AG04450 (cell line): ENCODE measurements at regions not wholly inside any gene's neighbourhood (a gene's known extent, or its start where the extent isn't known, plus 50 kb on each side); places are given as distances from the start of the nearest gene placed in this dataset.

ENCODE experiments used
- CTCF ChIA-PET: fragments of 300-600, 350-600 bp; formaldehyde crosslinking; extraction: SDS; loops from one replicate; lab custom pipeline; 2022; ENCODE audit warnings: antibody characterized with exemption, inconsistent platforms; lab: Charles Lee
- POLR2A ChIA-PET: fragments of 350-600 bp; formaldehyde crosslinking; extraction: SDS; loops from one replicate; lab custom pipeline; 2021; ENCODE audit warnings: antibody characterized with exemption, inconsistent platforms; lab: Yijun Ruan, JAX
- DNase-seq: peaks from one replicate; pipeline ENCODE4 v3.0.0-alpha.2; 2011; ENCODE audit warnings: low read depth, low spot score
- H3K27ac ChIP-seq: one replicate; pipeline ENCODE4 v1.5.1; 2012; ENCODE audit warnings: low read depth, low read length, control low read depth
- H3K27me3 ChIP-seq: one replicate; pipeline ENCODE4 v1.6.0; 2012; ENCODE audit warnings: low read length; ENCODE audit not compliant: control insufficient read depth, insufficient read depth
- H3K4me3 ChIP-seq: 2 replicates; pipeline ENCODE4 v1.5.1; 2011; ENCODE audit warnings: mild to moderate bottlenecking, low read depth, low read length, control low read depth
- H3K9me3 ChIP-seq: 2 replicates; pipeline ENCODE4 v1.5.1; 2012; ENCODE audit warnings: low read length; ENCODE audit not compliant: control insufficient read depth, insufficient read depth
- CTCF ChIP-seq: IDR thresholded peaks from 2 replicates; pipeline ENCODE4 v1.5.1; 2011; ENCODE audit warnings: low read depth, low read length, control low read depth, inconsistent platforms

GRCh38 chr10:71137701-71138100 lies 74.7 kb upstream of the UNC5B start:
- Histone ChIP-seq H3K27me3 (peaks cover 18% of the 10 kb centered on the region), H3K4me3 (no peak overlapping the region), H3K9me3 (no peaks in the 10 kb centered on the region; the same call in 1 of the 2 replicates), H3K27ac (no peak overlapping the region)
- CTCF ChIA-PET, result no interaction called here
- DNase-seq, result no peak
- no peak for TF ChIP-seq CTCF
- POLR2A ChIA-PET, result no interaction called here

DNA sequence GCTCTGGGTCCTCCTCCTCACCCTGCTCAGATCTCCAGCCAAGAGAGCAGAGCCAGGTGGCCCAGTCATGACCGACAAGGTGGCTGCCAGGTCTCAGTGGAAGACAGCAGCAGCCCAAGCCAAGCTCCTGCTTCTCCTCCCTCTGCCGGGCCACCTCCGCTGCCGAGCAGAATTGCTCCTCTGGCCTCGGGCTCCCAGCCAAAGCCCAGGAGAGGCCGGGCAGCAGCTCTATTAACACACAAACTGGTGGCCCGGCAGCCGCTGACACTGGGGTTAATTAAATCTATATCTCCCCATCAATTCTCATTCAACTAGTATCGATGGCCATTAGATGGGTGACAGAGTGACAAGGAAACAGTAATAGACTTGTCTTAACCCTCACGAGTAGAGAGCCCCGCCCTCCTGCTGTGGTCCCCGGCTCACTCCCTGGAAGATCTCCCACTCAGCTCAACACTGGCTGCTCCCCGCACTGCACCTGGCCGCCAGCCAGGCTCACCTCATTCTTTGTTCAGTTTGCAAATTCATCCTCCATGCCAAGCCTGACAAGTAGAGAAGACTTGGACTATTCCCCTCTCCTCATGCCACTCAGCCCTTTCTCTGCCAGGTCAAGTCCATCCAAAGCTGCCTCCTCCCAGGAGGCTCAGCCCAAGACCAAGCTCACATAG lies 74.1 kb upstream of the UNC5B start:
- no peak for DNase-seq
- no peak overlapping the region for H3K27ac ChIP-seq
- CTCF ChIA-PET, result no interaction called here
- H3K9me3 ChIP-seq, result no peaks in the 10 kb centered on the region; the same call in 1 of the 2 replicates
- TF ChIP-seq CTCF, result no peak
- H3K4me3 ChIP-seq, result no peak overlapping the region
- H3K27me3 ChIP-seq, result peaks cover 20% of the 10 kb centered on the region
- POLR2A ChIA-PET, result no interaction called here

DNA sequence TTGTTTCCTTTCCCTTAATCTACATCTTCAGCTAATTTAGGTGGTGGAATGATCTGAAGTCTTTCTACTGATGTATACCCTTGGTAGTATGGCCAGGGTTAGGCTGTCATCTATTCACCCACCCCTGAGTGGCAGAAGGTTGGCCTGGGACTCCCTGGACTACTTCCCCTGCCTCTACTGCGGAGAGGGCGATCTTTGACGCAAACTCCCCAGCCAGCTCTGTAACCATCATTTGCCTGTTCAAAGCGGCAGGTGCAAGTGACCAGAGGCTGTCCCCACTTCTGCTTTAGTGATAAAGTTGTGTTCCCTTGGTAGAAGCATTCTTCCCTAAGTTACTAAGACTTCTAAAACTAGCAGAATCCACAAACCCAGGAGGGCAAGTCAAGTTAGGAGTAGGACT lies 70.8 kb upstream of the UNC5B start:
- POLR2A ChIA-PET, result no interaction called here
- Histone ChIP-seq H3K27me3 (peaks cover 27% of the 10 kb centered on the region), H3K4me3 (no peak overlapping the region), H3K27ac (no peak overlapping the region), H3K9me3 (no peaks in the 10 kb centered on the region; the same call in 1 of the 2 replicates)
- TF ChIP-seq CTCF, result no peak
- DNase-seq, result no peak
- CTCF ChIA-PET, result interaction anchor here (0.5 kb wide), 1 partner anchor 26 kb away, joined by 3 read pairs; no protein-coding TSS in a partner anchor

GRCh38 chr10:71143170-71143569 lies 69.2 kb upstream of the UNC5B start:
- peaks cover 21% of the 10 kb centered on the region for H3K27me3 ChIP-seq
- H3K9me3 ChIP-seq, result no peaks in the 10 kb centered on the region; the same call in 1 of the 2 replicates
- ChIA-PET POLR2A (no interaction called here), CTCF (no interaction called here)
- no peak for DNase-seq
- TF ChIP-seq CTCF, result no peak
- no peak overlapping the region for H3K4me3 ChIP-seq
- H3K27ac ChIP-seq, result no peak overlapping the region

DNA sequence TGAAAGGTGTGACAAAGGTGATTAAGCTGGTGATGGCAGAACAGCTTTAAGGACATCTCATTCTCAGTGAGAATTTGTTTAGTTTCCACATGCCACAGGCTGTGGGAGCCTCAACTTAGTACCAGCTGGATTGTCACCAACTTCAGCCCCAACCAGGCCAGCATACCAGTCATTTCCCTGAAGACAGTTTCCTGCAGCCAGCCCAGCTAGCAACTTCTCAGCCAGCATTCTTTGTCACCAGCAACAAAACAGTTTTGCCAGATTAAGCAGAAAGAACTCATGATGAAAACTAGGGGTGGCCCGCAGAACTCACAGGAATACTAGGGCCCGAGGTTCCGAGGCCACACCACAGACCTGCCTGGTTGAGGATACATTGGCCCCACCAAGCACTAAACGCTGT lies 68.8 kb upstream of the UNC5B start:
- ChIA-PET POLR2A (no interaction called here), CTCF (no interaction called here)
- TF ChIP-seq CTCF, result no peak
- H3K4me3 ChIP-seq, result no peak overlapping the region
- H3K27me3 ChIP-seq, result peaks cover 24% of the 10 kb centered on the region
- DNase-seq, result no peak
- no peak overlapping the region for H3K27ac ChIP-seq
- H3K9me3 ChIP-seq, result no peaks in the 10 kb centered on the region
